GM18519 (cell line): ENCODE measurements at regions not wholly inside any gene's neighbourhood (a gene's known extent, or its start where the extent isn't known, plus 50 kb on each side); places are given as distances from the start of the nearest gene placed in this dataset.
"Not testable (repeated sequence)": the region's sequence is repeated elsewhere in the genome, so short reads cannot be mapped to it uniquely, and the experiment has no call there.

Source experiments
- ATAC-seq: cut with Tn5 transposase; IDR thresholded peaks from one replicate; pipeline ENCODE4 v1.9.1; 2021; ENCODE audit warnings: mild to moderate bottlenecking, moderate library complexity; ENCODE audit not compliant: unreplicated experiment, low FRiP score

DNA sequence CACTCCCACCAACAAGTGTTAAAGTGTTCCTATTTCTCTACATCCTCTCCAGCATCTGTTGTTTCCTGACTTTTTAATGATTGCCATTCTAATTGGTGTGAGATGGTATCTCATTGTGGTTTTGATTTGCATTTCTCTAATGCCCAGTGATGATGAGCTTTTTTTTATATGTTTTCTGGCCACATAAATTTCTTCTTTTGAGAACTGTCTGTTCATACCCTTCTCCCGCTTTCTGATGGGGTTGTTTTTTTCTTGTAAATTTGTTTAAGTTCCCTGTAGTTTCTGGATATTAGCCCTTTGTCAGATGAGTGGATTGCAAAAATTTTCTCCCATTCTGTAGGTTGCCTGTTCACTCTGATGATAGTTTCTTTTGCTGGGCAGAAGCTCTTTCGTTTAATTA is 134.3 kb upstream of the RUNX1 start:
- not testable (repeated sequence) for ATAC-seq

DNA sequence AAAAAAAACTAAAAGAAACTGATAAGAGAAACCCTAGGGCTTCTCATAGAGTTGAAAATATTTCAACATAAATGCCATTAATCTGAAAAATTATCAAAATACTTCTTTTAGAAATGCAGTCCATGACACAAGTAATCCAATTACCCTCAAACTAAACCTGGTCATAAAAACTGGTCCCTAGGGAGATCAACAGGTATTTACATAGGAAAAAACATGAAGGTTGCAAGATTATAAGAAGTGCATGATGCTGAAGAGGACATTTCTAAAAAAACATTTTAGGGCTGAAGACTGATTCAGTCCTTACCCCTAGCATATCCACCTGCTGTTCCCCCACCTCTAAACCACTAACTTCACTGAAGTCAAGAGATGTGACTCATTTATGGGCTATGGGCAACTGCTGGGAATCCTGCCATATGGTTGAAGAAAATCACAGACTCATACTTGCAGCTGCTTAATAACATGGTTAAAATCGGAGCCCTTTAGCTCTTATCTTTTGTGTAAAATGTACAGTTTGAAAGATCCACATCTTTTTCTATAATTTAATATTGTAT is 131.0 kb upstream of the RUNX1 start:
- ATAC-seq: no peak

DNA sequence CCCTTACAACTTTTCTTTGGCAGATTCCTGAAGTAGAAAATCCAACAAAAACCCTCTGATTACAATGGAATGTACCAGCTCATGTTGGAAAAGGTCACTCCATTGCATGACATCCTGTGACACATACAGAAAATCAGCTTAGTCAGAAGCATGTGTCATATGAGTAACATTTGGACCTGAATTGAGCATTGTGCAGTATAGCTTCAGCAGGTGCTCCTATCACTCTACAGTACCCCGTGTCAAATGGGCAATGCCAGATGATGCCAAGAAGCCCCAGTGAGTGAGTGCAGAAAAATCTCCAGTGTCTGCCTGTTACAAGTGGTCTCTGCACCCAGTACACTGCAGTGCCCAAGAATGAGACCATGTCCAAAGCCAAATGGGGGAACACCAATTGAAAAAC is 129.7 kb upstream of the RUNX1 start:
- ATAC-seq: no peak

DNA sequence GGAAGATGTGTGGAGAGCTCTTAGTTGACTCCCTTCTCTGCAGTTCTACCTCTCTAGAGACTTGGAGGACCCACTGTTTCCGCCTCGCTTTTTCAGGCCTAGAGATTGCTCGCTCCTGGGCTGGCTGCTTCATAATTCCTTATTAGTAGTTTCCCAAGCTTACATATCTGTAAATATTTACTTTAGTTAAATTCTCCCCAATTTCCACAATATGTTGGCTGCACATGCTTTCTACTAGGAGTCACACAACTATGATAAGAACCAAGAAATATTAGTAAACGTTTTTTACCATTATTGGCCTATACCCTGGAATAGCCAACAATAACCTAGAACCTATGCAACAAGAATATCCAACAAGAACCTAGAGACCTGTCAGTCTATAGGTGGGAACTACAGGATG is 129.0 kb upstream of the RUNX1 start:
- no peak for ATAC-seq

DNA sequence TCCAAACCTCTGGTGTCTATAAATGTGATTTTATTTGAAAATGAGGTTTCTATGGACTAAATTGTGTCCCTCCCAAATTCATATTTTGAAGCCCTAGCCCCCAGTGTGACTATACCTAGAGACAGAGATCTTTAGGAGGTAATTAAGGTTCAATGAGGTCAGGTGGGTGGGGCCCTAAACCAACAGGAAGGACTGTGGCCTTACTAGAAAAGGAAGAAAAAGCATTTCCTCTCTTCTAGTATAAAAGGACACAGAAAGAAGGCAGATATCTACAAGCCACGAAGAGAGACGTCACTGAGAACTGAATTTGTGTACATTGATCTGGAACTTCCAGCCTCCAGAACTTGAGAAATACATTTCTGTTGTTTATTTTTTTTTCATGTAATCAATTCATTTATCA is 123.1 kb upstream of the RUNX1 start:
- ATAC-seq: no peak

DNA sequence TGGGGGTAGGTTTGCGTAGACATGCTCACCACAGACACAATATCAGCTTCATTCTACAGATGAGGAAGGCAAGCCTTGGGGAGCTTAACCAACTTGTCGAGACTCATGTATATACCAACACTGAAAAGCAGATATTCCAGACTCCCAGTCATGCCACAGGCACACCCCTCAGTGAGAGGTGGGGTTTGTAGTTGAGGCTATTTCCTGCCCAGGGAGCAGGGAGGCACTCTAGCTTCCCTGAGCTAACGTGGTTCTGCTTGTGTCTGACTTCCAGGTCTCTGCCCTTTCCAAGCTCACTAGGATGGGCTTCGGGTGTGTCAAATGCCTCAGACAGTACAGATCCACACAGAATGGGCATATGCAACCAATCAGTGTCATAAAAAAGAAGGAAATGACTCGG is 122.3 kb upstream of the RUNX1 start:
- ATAC-seq: no peak

DNA sequence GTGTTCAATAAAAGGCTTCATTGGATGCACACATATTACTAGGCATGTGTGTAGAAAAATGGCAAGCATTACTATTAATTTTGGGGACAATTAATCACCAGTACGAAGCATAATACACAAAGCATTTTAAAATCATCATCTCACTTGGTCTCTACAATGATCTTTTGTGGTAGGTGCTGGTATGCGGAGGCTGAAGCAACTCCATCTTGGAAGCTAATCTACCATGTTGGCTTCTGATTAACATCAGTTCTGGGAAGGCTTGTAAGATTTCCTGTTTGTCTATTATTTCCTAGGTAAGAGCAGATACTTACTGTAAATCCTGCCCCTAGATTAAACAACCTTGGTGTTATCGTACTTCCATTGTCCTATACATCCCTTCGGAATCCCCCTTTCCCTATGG is 121.7 kb upstream of the RUNX1 start:
- ATAC-seq: no peak

DNA sequence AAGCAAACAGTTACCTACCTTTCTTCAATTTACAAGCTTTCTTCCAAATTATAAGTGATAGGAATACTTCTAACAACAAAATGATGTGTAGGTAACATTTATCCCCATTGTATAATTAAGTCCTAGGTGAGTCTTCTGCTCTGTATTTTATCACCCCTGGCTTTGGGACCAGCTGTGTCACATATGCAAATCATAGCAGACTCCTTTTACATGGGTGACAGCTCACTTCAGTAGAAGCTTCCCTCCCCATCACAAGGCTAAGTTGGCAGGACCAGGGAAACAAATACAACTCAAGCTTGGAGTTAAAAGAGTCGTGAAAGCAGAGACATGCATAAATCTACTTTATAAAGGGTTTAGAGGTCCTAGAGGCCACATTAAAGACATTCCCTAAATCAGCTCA is 121.1 kb upstream of the RUNX1 start:
- no peak for ATAC-seq

DNA sequence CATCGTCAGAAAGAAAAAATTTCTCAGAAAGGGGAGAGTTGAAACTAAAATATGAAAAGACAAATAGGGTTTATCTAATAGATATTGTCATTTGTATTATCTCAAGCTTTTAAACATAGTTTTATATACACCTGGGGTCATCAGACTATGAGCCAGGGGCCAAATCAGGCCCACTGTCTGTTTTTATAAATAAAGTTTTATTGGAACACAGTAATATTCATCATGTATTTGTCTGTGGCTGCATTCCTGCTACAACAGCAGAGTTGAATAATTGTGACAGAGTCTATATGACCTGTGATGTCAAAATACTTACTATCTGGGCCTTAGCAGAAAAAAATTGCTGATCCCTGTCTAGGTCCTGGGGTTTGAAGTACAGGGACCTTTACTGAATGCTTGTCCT is 120.5 kb upstream of the RUNX1 start:
- ATAC-seq: no peak

DNA sequence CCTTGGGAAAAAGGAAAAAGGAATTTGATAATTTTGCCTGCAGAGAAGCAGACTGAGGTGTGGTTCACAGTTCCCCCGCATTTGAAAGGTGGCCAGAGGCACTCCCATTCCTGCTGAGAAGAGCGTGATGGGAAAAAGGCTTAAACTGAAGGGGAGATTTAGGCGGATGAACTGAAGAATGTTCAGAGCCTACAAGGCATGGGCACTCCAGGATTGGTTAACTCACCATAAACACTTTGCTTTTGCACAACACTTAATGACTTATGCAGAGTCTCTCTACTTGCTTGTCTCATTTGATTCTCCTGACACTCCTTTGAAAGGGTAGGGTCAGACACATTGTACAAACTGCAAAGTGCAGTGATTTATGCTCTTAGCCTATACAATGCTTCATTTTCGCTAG is 119.6 kb upstream of the RUNX1 start:
- ATAC-seq: no peak

DNA sequence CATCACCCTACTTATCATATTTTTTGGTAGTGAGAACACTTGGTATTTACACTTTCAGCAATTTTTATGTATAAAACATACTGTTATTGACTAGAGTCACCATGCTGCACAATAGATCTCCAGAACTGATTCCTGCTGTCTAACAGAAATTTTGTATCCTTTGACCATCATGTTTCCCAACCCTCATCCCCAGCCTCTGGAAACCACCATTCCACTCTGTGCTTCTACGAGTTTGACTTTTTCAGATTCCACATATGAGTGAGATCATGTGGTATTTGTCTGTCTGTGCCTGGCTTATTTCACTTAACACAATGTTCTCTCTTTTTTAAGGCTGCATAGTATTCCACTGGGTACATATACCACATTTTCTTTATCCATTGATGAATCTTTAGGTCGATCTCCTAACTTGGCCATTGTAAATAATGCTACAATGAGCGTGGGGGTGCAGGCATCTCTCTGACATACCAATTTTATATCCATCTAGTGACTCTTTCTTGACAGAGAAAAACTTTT is 115.9 kb upstream of the RUNX1 start:
- ATAC-seq: no peak

DNA sequence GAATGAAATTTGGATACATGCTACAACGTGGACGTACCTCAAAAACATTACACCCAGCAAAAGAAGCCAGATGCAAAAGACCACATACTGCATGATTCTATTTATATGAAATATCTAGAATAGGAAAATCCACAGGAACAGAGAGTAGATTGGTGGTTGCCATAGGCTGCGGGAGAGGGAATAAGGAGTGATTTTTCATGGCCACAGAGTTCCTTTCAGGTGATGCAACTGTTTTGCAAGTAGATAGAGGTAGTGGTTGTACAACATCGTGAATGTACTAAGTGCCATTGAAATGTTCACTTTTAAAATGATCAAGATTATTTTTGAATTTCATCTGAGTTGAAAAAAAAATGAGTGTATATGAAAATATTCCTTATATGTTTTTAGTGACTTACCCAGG is 115.3 kb upstream of the RUNX1 start:
- ATAC-seq: no peak

DNA sequence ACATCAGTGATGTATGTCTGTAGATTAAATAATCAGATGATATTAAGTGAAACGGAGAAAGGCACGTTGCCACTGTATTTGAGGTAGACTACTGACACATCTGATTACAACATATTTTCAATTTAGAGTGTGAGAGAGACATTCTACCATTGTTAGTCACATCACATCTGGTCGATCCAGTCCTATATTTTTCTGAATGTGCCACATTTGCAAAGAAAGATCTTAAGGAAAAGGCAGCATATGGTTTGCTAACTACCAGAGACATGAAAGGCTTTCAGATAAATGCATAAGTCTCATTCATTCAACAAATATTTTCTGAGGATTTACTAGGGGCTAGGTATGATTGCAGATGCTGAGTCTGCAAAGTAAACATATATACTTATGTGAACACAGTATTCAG is 114.3 kb upstream of the RUNX1 start:
- no peak for ATAC-seq

DNA sequence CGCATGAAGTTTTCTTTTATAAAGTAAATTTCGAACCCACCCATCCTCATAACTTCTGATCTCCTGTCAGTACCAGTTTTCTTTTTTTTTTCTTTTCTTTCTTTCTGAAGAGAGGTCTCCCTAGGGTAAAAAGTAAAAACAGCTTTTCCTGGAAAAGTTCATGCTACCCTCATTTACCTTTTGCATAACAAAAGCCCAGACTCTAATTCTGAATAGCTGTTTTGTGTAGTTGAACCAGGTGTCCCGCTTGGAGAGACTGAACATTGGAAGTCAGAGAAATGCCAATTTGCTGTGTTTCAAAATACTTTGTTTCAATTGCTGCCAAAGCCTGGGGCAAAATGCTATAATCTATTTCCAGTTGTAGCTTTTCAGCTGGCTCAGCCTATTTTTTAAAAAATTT is 113.7 kb upstream of the RUNX1 start:
- no peak for ATAC-seq

DNA sequence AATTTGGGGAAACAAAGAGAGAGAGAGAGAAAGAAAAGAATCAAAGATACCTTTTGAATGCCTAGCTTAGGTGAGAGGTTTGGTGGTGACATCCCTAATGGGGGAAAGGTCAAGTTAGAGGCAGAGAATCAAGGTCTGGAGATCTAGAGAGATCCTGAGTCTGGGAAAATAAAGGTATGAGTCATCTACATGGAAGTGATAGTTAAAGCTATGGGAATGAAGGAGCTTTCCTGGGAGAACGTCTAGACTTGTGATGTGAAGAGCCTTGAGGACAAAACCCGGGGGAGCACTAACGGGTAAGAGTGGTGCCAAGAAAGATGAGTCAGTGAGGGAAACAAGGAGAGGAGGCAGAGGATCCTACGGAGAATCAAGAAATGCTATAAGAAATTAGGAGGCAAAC is 110.8 kb upstream of the RUNX1 start:
- no peak for ATAC-seq

DNA sequence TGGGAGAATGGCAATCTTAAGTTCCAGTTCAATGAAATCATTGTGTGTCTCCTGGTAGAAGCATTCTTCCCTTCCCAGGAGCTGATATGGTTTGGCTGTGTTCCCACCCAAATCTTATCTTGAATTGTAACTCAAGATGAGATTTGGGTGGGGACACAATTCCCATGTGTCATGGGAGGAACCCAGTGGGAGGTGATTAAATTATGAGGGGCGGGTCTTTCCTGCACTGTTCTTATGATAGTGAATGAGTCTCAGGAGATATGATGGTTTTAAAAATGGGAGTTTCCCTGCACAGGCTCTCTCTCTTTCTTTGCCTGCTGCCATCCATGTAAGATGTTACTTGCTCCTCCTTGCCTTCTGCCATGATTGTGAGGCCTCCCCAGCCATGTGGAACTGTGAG is 108.3 kb upstream of the RUNX1 start:
- ATAC-seq: not testable (repeated sequence)

DNA sequence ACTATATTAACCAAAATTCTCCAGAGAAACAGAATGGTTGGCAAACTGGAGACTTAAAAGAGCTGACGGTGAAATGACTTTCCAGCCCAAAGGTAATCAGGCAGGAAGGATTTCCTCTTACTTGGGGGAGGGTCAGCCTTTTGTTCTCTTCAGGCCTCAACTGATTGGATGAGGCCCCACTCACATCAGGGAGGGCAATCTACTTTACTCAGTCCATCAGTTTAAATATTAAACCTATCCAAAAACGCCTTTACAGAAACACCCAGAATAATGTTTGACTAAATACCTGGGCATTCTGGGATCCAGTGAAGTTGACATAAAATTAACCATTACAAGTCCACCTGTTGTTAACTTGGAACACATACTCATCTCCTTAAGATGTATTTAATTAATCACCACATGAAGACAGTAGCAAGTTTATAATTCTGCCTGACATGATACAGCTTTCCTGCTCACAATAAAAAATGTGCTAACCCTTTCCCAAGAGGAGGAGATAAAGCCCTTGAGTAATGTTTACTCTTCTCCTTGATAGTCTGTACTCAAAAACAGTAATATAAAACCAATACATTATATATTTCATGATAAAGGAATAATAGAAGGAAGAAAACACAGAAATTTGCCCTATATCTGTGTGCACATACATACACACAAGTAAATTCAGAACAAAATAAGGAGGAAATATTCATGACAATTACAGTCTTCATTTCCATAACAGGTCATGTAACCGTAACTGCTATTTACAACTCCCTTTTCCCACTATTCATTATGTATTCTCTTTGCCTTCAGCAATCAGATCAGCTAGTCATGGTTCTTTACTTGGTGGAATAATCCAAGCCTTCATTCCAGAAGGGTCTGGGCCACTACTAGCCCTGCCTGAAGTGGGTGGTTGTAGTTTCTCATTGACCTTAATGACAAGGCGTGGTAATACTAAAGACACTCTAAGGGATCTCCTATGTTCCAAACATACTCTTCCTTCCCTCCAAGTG is 107.5 kb upstream of the RUNX1 start:
- no peak for ATAC-seq

DNA sequence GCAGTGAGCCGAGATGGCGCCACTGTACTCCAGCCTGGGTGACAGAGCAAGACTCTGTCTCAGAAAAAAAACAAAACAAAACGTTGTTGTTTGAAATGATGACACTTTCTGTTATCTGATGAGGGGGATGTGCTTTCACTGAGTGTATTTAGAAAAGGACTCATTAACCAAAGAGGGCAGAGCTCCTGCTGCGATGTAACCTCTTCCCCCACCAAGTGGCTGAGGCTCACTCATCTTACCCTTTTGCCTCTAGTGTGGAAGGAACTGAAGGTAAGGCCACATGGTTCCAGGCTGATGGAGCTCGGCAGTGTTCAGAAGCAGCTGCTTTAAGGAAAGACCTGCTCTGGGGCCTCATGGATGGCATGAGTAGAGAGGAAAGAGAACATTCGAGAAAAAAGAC is 105.7 kb upstream of the RUNX1 start:
- ATAC-seq: no peak

DNA sequence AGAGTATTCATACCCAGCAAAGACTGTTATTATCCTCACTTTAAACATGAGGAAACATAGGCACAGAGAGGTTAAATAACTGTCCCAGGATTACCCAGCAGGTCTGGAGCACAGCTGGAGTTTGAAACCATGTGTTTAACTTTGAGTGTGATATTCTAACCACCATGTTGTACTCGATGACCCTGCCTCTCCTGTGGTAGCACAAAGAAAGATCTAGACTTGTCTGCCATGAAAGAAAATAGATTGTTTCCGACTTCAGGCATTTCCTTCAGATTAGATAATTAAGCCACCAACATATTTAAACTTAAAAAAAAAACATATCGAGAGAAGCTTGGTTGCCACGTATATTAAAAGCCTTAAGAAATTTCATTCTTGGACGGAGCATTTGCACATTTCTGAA is 104.6 kb upstream of the RUNX1 start:
- no peak for ATAC-seq

DNA sequence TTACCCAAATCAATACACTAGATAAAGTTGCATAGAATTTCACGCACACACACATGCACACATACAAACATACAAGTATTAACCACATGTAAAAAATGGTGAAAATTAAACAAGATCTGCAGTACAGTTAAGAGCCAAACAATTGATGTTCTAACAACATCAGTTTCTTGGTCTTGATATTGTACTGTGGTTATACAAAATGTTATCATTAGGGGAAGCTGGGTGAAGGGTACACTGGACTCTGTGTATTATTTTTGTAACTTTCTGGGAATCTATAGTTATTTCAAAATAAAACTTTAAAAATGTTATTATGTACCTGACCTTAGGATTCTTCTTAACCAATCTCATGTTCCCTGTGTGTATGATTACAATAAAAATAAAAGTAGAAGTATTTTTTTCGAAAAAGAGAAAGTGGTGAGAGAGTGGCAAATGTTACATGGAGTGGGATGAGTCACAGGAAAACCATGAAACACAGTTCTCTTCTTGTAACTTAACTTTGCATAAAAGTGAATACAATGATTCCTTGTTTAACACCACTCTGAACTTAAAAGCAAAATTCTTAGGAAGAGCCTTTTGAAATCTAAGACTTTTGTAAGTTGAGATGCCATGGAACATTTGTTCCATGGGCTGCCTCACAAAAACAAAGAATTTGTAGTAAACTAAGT is 101.6 kb upstream of the RUNX1 start:
- no peak for ATAC-seq

DNA sequence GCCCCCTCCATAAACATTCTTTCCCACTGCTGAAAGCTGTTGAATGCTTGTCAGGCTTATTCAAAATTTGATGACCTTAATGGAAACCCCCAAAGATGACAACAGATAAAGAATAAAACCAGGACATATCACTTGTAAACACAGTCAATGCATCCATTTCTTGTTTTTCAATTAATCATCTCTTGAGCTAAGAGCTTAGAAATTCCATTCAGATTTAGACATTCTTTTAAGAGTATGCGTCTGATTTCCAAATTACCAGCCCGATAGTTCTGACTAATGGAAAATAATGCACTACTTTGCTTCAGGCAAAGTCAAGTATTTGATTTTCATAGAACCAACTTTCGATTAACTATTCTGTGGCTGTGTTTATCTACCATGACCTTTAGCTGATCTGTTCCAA is 100.6 kb upstream of the RUNX1 start:
- ATAC-seq: no peak
